PFSK-1 (cell line): ENCODE measurements at regions not wholly inside any gene's neighbourhood (a gene's known extent, or its start where the extent isn't known, plus 50 kb on each side); places are given as distances from the start of the nearest gene placed in this dataset.

Experiments used
- FOXP2 ChIP-seq: optimal IDR thresholded peaks from 2 replicates; pipeline ENCODE3; 2011; ENCODE audit warnings: borderline replicate concordance, control low read depth, inconsistent platforms; ENCODE audit not compliant: insufficient read depth; ENCODE audit errors: extremely low read length, extremely low read depth
- POLR2AphosphoS5 ChIP-seq: IDR thresholded peaks from 2 replicates; pipeline ENCODE4 v1.6.1; 2012; ENCODE audit warnings: low read depth, mild to moderate bottlenecking, control low read depth, low read length, moderate library complexity
- REST ChIP-seq, 2 experiments: IDR thresholded peaks; 2 replicates each; pipeline versions ENCODE4 v1.6.1 to v1.8.0; 2011 to 2012; ENCODE audit warnings: low read depth in 2 of 2, low read length in 2 of 2, control low read depth in 1 of 2, inconsistent platforms in 1 of 2, mild to moderate bottlenecking in 1 of 2, moderate library complexity in 1 of 2; ENCODE audit not compliant: insufficient read depth in 1 of 2
- SIN3A ChIP-seq: IDR thresholded peaks from 2 replicates; pipeline ENCODE4 v1.6.1; 2012; ENCODE audit warnings: mild to moderate bottlenecking, low read length, moderate library complexity, borderline replicate concordance; ENCODE audit not compliant: insufficient read depth
- TAF1 ChIP-seq: IDR thresholded peaks from 2 replicates; pipeline ENCODE4 v1.6.1; 2012; ENCODE audit warnings: low read length, control low read depth, borderline replicate concordance; ENCODE audit not compliant: insufficient read depth

GRCh38 chr10:93186653-93187052, 113.0 kb downstream of the CYP26A1 start:
- no peak for TF ChIP-seq FOXP2
- no peak for TF ChIP-seq SIN3A
- TF ChIP-seq POLR2AphosphoS5 = no peak
- TF ChIP-seq TAF1 = no peak
- no peak for TF ChIP-seq REST (IDR thresholded peaks at IDR 0.05; ENCODE audit: insufficient read depth in 1 of 2, low read depth in 2 of 2, low read length in 2 of 2)

GRCh38 chr10:93189944-93190343, 116.3 kb downstream of the CYP26A1 start:
- TF ChIP-seq REST (IDR thresholded peaks at IDR 0.05; ENCODE audit: insufficient read depth in 1 of 2, low read depth in 2 of 2, low read length in 2 of 2) (no peak), SIN3A (no peak), FOXP2 (no peak), POLR2AphosphoS5 (no peak), TAF1 (no peak)

DNA sequence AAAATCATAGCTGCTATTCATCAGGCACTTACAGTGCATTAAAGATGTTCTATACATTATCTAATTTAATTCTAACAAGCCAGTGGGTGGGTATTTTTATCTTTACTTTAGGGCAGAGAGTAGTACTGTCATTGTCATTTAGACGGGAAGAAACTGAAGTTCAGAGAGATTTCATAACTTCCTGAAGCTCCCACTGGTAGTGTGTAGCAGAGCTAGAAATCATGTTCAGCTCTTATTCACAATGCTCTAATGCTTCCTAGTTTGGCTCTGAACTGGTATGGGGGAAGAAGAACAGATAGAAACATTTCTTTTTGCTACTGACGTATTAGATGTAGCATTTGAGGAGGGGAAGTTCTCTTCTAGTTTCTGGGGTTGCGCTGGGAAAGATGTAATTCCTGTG, 116.7 kb downstream of the CYP26A1 start:
- TF ChIP-seq SIN3A (no peak), POLR2AphosphoS5 (no peak), FOXP2 (no peak), REST (IDR thresholded peaks at IDR 0.05; ENCODE audit: insufficient read depth in 1 of 2, low read depth in 2 of 2, low read length in 2 of 2) (no peak)

- TF ChIP-seq POLR2AphosphoS5 (no peak), TAF1 (no peak), SIN3A (no peak), FOXP2 (no peak), REST (IDR thresholded peaks at IDR 0.05; ENCODE audit: insufficient read depth in 1 of 2, low read depth in 2 of 2, low read length in 2 of 2) (no peak)
Observed at GRCh38 chr10:93193906-93194305, 120.2 kb downstream of the CYP26A1 start.

DNA sequence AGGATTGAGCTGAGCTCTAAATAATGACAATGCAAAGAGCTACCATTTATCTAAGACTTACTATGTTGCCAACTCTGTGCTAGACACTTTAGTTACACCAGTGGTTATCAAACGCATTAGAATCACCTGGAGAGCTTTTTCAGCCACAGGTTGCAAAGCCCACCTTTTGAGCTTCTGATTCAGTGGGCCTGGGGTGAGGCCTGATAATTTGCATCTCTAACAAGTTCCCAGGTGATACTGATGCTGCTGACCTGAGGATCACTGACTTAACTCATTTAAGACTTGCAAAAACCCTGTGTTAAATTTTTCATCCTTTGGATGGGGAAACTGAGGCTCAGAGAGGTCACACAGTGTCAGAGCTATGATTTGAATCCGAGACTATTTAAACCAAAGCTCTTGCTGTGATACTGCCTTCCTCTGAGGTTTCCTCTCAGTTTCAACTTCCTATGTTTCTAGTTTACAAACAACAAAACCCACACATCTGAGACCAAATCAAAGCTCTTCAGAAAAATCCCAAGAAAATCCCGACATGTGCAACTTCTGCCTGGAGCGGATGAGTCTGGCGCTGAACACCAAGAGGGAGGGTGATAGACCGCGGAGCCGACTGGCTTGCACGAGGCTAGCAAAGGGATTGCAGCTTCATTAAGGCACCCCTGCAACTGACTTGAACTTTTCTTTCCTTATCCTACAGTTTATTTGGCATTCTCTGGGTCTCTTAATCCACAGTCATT, 124.9 kb downstream of the CYP26A1 start:
- TF ChIP-seq FOXP2 (no peak), REST (IDR thresholded peaks at IDR 0.05; ENCODE audit: insufficient read depth in 1 of 2, low read depth in 2 of 2, low read length in 2 of 2) (no peak), TAF1 (no peak), POLR2AphosphoS5 (no peak), SIN3A (no peak)
